Activated T-cell treated with anti-CD3 and anti-CD28 coated beads, Interleukin-2, amount 50 U/mL, for 24 hours (primary cell): ENCODE measurements at regions not wholly inside any gene's neighbourhood (a gene's known extent, or its start where the extent isn't known, plus 50 kb on each side); places are given as distances from the start of the nearest gene placed in this dataset.

Experiments used
- DNase-seq: peaks from one replicate; pipeline ENCODE4 v3.0.0-alpha.2; 2020
- H3K27ac Mint-ChIP-seq: 2 replicates; pipeline ENCODE4 v1.8.0; 2020; ENCODE audit warnings: mild to moderate bottlenecking, mixed read lengths
- H3K27me3 Mint-ChIP-seq: 2 replicates; pipeline ENCODE4 v1.8.0; 2020; ENCODE audit warnings: mixed read lengths
- H3K36me3 Mint-ChIP-seq: 2 replicates; pipeline ENCODE4 v1.8.0; 2020; ENCODE audit warnings: low read depth, mixed read lengths
- H3K4me1 Mint-ChIP-seq: 2 replicates; pipeline ENCODE4 v1.8.0; 2020; ENCODE audit warnings: low read depth, mixed read lengths
- H3K4me3 Mint-ChIP-seq: 2 replicates; pipeline ENCODE4 v1.8.0; 2020; ENCODE audit warnings: mild to moderate bottlenecking, moderate library complexity, mixed read lengths
- H3K9me3 Mint-ChIP-seq: 2 replicates; pipeline ENCODE4 v1.8.0; 2020; ENCODE audit warnings: mixed read lengths

DNA sequence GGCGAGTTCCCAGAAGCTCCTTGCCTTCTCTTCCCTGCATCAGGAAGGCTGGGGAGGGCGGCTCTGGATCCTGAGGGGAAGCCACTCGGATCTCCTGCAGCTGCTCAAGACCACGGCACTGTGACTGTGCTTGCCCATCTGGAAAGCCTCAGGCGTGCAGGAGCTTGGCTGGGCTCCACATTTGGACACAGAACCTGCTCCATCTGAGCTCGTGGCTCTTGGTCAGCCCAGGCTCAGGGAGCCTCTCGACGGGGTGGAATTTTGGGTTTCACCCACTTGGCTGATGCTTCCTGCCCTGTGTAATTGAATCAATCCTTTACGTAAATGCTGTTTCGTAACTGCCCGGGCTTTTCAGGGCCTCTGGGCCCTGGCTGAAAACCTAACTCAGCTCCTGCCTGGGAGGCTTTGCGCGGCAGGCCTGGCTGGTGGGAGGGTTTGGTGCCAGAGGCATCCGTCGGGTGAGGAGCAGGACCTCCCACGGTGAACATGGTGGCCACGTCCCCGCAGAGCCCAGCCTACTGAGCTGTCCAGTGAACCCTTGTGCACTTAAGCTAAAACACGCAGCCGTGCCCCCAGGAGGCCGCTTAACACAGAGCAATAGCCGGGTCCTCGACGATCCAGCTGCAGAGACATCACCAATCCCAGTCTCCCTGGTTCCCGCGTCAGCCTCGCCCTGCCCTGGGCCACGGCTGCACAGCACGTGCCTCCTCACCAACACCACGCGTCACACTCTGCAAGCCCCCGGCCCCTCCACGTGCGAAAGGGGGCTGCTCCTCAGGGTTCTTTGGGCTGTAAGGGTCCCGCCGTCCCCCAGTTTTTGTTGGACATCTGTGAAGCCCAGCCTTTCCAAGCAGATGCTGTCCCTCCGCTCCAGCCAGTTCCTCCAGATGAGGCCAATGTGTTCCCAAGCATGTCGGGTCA is 241.0 kb downstream of the DLL1 start:
- no peak overlapping the region for H3K4me3 Mint-ChIP-seq
- no peaks in the 10 kb centered on the region for H3K36me3 Mint-ChIP-seq
- H3K27ac Mint-ChIP-seq: no peak overlapping the region
- no peak for DNase-seq
- H3K9me3 Mint-ChIP-seq: no peaks in the 10 kb centered on the region
- H3K4me1 Mint-ChIP-seq: no peaks in the 10 kb centered on the region
- H3K27me3 Mint-ChIP-seq: no peaks in the 10 kb centered on the region

DNA sequence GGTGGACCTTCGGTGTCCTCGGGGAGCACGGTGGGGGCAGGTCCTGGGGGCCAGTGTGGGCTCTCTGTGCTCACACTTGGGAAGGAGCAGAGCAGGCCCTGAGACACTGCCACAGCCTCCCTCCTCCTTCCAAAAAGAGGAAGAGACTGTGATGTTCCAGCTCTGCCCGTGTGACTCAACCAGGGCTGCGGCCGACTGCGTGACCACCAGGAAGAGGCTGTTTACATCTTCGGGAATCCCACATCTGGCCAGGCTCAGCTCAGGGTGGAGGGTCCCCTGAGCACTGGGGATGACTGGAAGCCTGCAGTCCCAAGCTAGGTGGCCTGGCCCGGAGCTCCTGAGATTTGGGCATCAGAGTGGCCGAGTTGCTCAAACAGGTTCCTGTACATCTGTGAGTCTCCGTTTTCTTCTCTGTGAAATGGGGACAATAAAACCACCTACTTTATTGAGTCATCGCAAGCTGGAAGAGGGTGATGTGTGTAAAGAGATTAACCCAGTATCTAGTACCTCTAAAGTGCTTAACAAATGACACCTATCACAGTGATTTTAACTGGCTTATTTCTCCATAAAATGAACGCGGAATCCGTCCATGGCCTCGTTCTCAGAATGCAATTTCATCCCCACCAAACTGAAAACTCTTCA is 242.1 kb downstream of the DLL1 start:
- Mint-ChIP-seq H3K27me3 (no peaks in the 10 kb centered on the region), H3K4me3 (no peak overlapping the region), H3K4me1 (no peaks in the 10 kb centered on the region), H3K9me3 (no peaks in the 10 kb centered on the region), H3K36me3 (no peaks in the 10 kb centered on the region), H3K27ac (no peak overlapping the region)
- DNase-seq: peak; percentile 8

DNA sequence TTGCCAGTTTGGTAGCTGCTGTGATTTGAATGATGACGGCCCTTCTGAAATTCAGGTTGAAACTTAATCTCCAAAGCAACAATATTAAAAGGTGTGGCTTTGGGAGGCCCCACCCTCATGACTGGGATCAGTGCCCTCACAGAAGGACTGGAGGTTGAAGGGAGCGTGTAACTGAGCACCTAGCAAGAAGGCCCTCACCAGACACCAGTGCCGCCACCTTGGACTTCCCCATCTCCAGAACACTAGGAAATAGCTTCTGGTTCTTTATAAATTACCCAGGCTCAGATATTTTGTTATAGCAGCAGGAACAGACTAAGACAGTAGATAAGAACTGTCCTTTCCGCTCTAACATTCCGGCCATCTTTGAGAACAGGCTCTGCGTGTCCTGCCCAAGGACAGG is 243.1 kb downstream of the DLL1 start:
- Mint-ChIP-seq H3K4me1 (no peaks in the 10 kb centered on the region), H3K9me3 (no peaks in the 10 kb centered on the region), H3K27ac (no peak overlapping the region), H3K36me3 (no peaks in the 10 kb centered on the region), H3K27me3 (no peaks in the 10 kb centered on the region), H3K4me3 (no peak overlapping the region)
- no peak for DNase-seq

DNA sequence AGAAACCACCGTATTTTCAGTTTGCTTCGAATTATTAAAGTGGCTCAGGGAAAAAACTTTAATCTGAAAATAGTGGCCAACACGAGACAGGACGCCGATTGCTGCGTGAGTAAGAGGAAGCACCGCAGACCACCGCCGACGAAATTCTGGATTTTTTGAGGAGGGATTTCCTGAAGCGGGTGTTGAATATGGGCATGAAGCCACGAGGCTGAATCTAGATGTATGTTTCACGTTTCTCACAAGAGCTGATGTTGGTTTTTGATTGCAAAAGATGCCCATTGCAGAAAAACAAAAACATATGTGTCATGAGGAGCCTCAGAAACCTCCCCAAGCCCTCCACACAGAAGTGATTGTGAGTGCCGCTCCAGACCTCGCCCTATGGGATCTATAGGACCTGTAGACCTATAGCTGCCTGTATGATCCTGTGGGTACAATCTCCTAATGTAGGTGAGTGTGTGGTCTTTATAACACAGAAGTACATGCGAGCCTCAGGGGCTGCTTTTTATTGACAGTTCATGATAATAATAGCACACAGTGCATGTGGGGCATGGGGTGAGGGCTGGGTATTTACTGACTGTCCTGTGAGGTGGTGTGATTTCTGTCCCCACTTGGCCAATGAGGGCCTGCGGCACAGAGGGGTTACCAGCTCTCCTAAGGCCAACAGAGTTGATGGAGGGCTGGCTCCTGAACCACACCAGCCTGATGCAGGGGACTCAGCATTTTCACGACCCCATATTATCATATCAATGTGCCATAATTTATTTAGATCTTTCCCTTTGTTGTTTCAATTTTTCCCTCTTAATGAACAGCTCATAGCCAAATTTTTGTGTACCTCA is 243.9 kb downstream of the DLL1 start:
- Mint-ChIP-seq H3K27ac (no peak overlapping the region), H3K4me3 (no peak overlapping the region), H3K27me3 (peaks cover 4% of the 10 kb centered on the region), H3K4me1 (no peaks in the 10 kb centered on the region), H3K36me3 (no peaks in the 10 kb centered on the region), H3K9me3 (no peaks in the 10 kb centered on the region)
- no peak for DNase-seq

DNA sequence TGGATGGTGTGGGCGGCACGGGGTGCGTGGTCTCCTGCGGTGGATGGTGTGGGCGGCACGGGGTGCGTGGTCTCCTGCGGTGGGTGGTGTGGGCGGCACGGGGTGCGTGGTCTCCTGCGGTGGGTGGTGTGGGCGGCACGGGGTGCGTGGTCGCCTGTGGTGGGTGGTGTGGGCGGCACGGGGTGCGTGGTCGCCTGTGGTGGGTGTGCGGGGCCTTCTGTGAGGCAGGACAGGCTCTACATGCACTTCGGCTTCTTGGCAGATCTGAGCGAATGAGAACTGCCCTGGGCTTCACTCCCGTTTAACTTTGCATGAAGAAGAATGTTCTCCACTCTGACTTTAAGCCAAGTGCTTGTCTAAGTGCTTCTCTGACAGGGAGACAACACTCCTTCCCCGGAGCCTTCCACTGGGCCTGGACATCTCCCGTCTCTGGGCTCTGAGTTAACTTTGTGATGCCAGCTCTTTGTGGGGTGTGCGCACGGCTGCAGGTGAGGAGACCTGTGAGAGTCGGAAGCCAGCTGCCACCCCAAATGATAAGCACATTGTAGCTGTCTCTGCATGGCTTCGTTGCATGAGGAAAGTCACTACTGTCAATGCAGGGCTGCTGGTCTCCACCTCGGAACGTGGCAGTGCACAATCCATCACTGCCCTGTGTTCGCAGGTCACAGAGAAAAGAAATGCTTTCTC is 244.8 kb downstream of the DLL1 start:
- no peaks in the 10 kb centered on the region for H3K9me3 Mint-ChIP-seq
- H3K4me1 Mint-ChIP-seq: no peaks in the 10 kb centered on the region
- no peak overlapping the region for H3K27ac Mint-ChIP-seq
- no peak for DNase-seq
- H3K36me3 Mint-ChIP-seq: no peaks in the 10 kb centered on the region
- H3K27me3 Mint-ChIP-seq: peaks cover 7% of the 10 kb centered on the region
- no peak overlapping the region for H3K4me3 Mint-ChIP-seq

DNA sequence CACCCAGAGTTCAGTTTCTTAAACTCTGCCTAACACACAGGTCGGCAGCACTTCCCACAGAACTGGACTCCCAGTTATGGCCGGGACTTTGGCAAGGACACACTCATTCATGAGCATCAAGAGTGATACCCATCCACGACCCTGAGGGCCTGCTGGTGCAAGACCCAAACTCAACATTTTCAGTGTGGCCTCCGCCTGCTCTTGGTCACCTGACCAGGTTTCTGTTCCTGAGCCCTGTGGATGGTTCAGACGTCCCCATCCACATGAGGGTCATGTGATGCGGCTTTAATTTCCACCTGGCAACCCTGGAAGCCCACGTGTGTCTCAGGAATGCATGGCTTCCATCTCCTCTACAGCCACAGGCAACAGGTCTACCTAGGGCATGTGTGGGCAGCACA is 245.3 kb downstream of the DLL1 start:
- Mint-ChIP-seq H3K36me3 (no peaks in the 10 kb centered on the region), H3K27me3 (peaks cover 7% of the 10 kb centered on the region), H3K9me3 (no peaks in the 10 kb centered on the region), H3K4me1 (no peaks in the 10 kb centered on the region), H3K27ac (no peak overlapping the region), H3K4me3 (no peak overlapping the region)
- no peak for DNase-seq

DNA sequence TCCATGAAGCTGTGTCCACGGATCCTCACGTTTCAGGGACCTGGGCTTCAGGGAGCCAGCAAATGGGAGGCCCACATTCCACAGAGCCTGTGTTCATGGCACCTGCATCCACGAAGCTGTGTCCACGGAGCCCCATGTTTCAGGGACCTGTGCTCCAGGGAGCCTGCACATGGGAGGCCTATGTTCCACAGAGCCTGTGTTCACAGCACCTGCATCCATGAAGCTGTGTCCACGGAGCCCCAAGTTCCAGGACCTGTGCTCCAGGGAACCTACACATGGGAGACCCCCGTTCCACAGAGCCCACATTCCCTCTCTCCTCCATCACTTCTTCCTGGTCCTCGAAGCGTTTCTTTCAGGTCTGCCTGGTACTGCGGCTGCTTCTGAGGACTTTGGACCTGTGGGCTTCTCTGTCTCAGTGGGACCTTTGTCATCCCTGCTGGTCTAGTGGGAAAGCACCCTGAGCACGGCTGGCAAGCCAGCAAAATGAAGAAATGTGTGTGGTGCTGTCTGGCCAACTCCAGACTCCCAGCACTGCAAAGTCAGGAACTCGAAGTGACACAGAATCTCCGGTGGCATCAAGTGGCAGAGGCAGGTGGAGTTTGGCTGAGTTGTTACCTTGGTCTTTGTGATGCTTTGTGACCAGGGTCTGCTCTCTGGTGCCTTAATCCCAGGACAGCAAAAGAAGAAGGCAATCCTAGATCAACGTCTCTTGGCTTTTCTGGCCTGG is 245.9 kb downstream of the DLL1 start:
- Mint-ChIP-seq H3K36me3 (no peaks in the 10 kb centered on the region), H3K4me1 (no peaks in the 10 kb centered on the region), H3K9me3 (no peaks in the 10 kb centered on the region), H3K4me3 (no peak overlapping the region), H3K27me3 (peaks cover 7% of the 10 kb centered on the region), H3K27ac (no peak overlapping the region)
- DNase-seq: no peak

DNA sequence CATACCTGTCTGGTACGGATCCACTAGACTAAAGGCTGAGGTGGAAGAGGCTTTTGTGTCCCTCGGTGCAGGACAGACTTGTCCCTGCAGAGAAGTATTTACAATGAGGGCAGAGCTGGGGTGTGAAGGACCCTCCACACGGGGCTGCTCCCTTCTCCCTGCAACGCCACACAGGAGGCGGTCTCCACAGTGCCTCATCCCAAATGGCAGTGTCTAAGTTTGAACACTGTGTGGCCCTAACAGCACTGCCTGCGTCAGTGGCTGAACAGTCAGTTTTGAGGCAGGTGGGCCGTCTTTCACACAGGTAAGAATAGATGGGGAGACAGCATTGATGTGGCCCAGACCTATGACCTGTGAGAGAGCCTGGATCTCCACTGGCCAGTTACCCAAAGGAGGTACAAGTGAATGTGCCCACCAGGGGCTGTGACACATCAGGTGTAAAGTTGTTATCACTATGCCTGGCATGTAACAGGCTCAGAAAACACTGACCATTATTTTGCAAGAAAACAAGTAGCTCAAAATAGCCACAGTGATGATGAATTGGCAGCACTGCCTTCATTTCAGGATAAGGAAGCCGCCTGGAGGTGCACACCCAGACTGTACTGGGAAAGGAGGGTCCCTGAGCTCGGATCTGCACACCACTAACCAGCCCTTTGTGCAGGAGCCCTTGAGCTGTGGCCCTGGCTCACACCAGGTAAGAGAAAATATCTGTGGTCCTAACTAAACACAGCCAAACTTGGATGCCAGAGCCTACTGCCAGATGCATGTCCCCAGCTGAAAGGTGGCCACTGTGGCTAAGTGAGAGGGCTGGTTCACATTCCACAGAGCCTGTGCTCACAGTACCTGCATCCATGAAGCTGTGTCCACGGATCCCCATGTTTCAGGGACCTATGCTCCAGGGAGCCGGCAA is 246.7 kb downstream of the DLL1 start:
- Mint-ChIP-seq H3K27me3 (peaks cover 9% of the 10 kb centered on the region), H3K9me3 (no peaks in the 10 kb centered on the region), H3K36me3 (no peaks in the 10 kb centered on the region), H3K4me1 (no peaks in the 10 kb centered on the region), H3K27ac (no peak overlapping the region), H3K4me3 (no peak overlapping the region)
- DNase-seq: no peak

DNA sequence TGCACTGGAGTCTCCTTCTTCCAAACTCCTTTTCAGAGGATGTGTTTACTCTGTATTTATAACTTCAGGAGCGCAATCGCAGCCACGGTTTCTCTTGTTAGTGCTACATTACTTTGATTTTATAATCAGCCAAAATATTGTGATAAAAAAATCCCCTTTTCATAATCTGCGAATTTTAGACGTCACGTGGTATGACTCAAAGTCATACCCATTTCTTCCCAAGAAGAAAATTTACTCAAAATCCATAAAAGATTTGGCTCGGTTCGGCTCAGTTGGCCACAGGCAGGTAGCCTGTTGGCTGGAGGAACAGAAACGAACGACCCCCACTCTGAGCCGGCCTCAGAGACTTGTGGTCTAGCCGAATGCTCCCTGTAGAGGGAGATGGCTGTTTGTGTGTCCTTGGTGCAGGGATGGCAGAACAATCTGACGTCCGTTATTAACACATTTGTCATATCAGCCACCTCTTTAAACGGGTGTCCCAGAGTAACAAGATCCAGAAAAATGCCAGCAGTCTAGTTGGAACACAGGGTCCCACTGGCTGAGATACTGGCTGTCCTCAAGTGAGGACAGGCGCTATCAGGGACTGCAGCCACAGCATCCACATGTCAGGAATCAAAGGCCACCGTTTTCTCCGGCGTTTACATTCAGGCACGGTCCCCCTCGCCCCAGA is 247.6 kb downstream of the DLL1 start:
- Mint-ChIP-seq H3K27me3 (peaks cover 12% of the 10 kb centered on the region), H3K36me3 (no peaks in the 10 kb centered on the region), H3K4me1 (no peaks in the 10 kb centered on the region), H3K9me3 (no peaks in the 10 kb centered on the region), H3K27ac (no peak overlapping the region), H3K4me3 (no peak overlapping the region)
- no peak for DNase-seq

DNA sequence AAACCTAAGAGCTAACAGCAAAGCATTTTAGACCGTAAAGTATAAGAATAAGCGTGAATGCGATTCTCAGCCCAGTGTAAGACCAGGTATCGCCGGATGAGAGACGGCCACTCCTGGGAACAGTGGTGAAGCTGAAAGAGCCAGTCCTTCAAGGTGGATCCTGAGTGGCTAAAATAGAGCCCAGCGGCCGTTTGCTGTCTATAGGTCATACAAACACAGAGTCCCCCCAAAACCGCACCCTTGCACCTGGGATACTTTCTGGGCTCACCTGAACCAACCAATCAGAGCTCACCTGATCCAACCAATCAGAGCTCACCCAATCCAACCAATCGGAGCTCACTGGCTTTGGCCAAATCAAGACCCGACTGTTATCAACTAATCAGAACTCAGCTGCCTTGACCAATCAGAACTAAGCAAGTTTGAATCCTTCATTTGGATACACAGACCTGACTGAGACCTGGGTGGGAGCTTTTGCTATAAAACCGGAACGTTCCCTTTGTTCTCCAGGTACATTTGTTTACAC is 248.2 kb downstream of the DLL1 start:
- H3K4me3 Mint-ChIP-seq: no peak overlapping the region
- no peaks in the 10 kb centered on the region for H3K4me1 Mint-ChIP-seq
- no peak overlapping the region for H3K27ac Mint-ChIP-seq
- H3K27me3 Mint-ChIP-seq: peaks cover 12% of the 10 kb centered on the region
- no peaks in the 10 kb centered on the region for H3K9me3 Mint-ChIP-seq
- no peak for DNase-seq
- H3K36me3 Mint-ChIP-seq: no peaks in the 10 kb centered on the region

DNA sequence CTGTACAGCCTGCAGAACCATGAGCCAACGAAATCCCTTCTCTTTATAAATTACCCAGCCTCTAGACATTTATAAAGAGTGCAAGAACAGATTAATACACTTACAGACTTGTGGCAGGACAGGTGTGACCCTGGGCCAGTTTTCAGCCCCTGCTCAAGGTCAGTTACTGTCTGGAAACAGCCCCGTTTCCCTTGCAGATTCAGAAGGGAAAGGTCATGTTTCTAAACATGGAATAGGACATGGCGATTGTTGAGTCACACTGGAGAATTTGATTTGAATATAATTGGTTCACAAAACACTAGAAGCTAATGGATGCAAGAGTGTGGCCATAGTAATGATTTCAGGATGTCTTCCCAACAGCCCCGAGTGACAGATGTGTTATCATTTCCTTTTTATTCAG is 248.8 kb downstream of the DLL1 start:
- Mint-ChIP-seq H3K27me3 (peaks cover 12% of the 10 kb centered on the region), H3K4me3 (no peak overlapping the region), H3K36me3 (no peaks in the 10 kb centered on the region), H3K27ac (no peak overlapping the region), H3K9me3 (peaks cover under 1% of the 10 kb centered on the region), H3K4me1 (no peaks in the 10 kb centered on the region)
- no peak for DNase-seq

DNA sequence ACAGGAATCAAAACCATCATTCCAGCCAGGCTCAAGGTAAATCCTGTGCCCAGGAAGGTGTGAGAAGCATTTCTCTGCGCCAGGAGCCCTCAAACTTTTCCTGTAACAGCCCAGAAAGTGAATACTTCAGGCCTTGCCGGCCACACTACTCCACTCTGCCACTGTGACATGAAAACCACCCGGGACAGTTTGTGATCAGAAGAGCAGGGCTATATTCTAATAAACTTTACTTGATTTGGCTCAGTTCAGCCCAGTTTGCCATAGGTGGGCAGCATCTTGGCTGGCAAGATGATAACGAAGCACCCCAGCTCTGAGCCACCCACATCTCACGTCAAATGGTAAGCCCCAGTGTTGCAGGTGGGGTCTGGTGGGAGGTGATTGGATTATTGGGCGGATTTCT is 249.4 kb downstream of the DLL1 start:
- peaks cover 12% of the 10 kb centered on the region for H3K27me3 Mint-ChIP-seq
- H3K4me3 Mint-ChIP-seq: no peak overlapping the region
- no peak overlapping the region for H3K27ac Mint-ChIP-seq
- H3K4me1 Mint-ChIP-seq: no peaks in the 10 kb centered on the region
- H3K36me3 Mint-ChIP-seq: no peaks in the 10 kb centered on the region
- no peak for DNase-seq
- peaks cover 6% of the 10 kb centered on the region for H3K9me3 Mint-ChIP-seq
